H9 (cell line): ENCODE measurements at regions not wholly inside any gene's neighbourhood (a gene's known extent, or its start where the extent isn't known, plus 50 kb on each side); places are given as distances from the start of the nearest gene placed in this dataset.

Source experiments
- DNase-seq: peaks from one replicate; pipeline ENCODE4 v3.0.0-alpha.2; 2017
- H2AFZ ChIP-seq: one replicate; pipeline ENCODE4 v1.6.1; 2013; ENCODE audit warnings: mild to moderate bottlenecking, low read length, control low read depth, moderate library complexity
- H2AK5ac ChIP-seq: 2 replicates; pipeline ENCODE4 v1.6.1; 2013; ENCODE audit warnings: low read length, control low read depth, mixed read lengths; ENCODE audit not compliant: insufficient read length
- H2BK120ac ChIP-seq: one replicate; pipeline ENCODE4 v1.6.1; 2013; ENCODE audit warnings: low read depth, mild to moderate bottlenecking, low read length, control low read depth, inconsistent platforms; ENCODE audit not compliant: poor library complexity, severe bottlenecking
- H2BK12ac ChIP-seq: 2 replicates; pipeline ENCODE4 v1.6.1; 2013; ENCODE audit warnings: low read length, control low read depth, mixed read lengths, low read depth; ENCODE audit not compliant: insufficient read length
- H2BK15ac ChIP-seq: 2 replicates; pipeline ENCODE4 v1.6.1; 2013; ENCODE audit warnings: low read depth, low read length, control low read depth
- H2BK20ac ChIP-seq: one replicate; pipeline ENCODE4 v1.6.1; 2013; ENCODE audit warnings: low read depth, mild to moderate bottlenecking, low read length, control low read depth, inconsistent platforms; ENCODE audit not compliant: poor library complexity, severe bottlenecking
- H2BK5ac ChIP-seq: 2 replicates; pipeline ENCODE4 v1.6.1; 2013; ENCODE audit warnings: low read length, control low read depth, mixed read lengths; ENCODE audit not compliant: insufficient read length
- H3K14ac ChIP-seq: 2 replicates; pipeline ENCODE4 v1.6.1; 2013; ENCODE audit warnings: low read length, control low read depth; ENCODE audit not compliant: insufficient read depth
- H3K18ac ChIP-seq: 2 replicates; pipeline ENCODE4 v1.6.1; 2013; ENCODE audit warnings: low read depth, mild to moderate bottlenecking, mixed read lengths, low read length, control low read depth; ENCODE audit not compliant: insufficient read length
- H3K23ac ChIP-seq: 2 replicates; pipeline ENCODE4 v1.6.1; 2013; ENCODE audit warnings: low read length, control low read depth, mixed read lengths, low read depth; ENCODE audit not compliant: insufficient read length
- H3K23me2 ChIP-seq: 2 replicates; pipeline ENCODE4 v1.6.1; 2013; ENCODE audit warnings: low read depth, mild to moderate bottlenecking, mixed read lengths, low read length, control low read depth; ENCODE audit not compliant: insufficient read length, poor library complexity, severe bottlenecking
- H3K27ac ChIP-seq: 2 replicates; pipeline ENCODE4 v1.5.1; 2013; ENCODE audit warnings: low read length, control low read depth, mixed read lengths, low read depth; ENCODE audit not compliant: insufficient read length
- H3K27me3 ChIP-seq: 2 replicates; pipeline ENCODE4 v1.6.1; 2013; ENCODE audit warnings: low read length, control low read depth, inconsistent platforms; ENCODE audit not compliant: insufficient read depth
- H3K4ac ChIP-seq: 2 replicates; pipeline ENCODE4 v1.6.1; 2013; ENCODE audit warnings: low read depth, mild to moderate bottlenecking, control low read depth, inconsistent platforms, low read length, moderate library complexity
- H3K4me1 ChIP-seq: 2 replicates; pipeline ENCODE4 v1.6.1; 2013; ENCODE audit warnings: low read length, control low read depth, inconsistent platforms; ENCODE audit not compliant: insufficient read depth
- H3K4me2 ChIP-seq: 2 replicates; pipeline ENCODE4 v1.6.1; 2013; ENCODE audit warnings: low read length, control low read depth, mixed read lengths; ENCODE audit not compliant: insufficient read length, insufficient read depth
- H3K56ac ChIP-seq: 2 replicates; pipeline ENCODE4 v1.6.1; 2013; ENCODE audit warnings: low read depth, mild to moderate bottlenecking, mixed read lengths, low read length, control low read depth; ENCODE audit not compliant: insufficient read length
- H3K79me1 ChIP-seq: 2 replicates; pipeline ENCODE4 v1.6.1; 2013; ENCODE audit warnings: low read depth, mild to moderate bottlenecking, moderate library complexity, low read length, control low read depth, inconsistent platforms; ENCODE audit not compliant: insufficient read depth, poor library complexity, severe bottlenecking
- H3K79me2 ChIP-seq: 2 replicates; pipeline ENCODE4 v1.6.1; 2013; ENCODE audit warnings: low read length, control low read depth, inconsistent platforms; ENCODE audit not compliant: insufficient read depth
- H3K9ac ChIP-seq: 2 replicates; pipeline ENCODE4 v1.6.1; 2013; ENCODE audit warnings: low read length, control low read depth, mixed read lengths; ENCODE audit not compliant: insufficient read length; ENCODE audit errors: extremely low read depth
- H3K9me3 ChIP-seq: one replicate; pipeline ENCODE4 v1.6.1; 2013; ENCODE audit warnings: low read depth, low read length, inconsistent platforms; ENCODE audit not compliant: control insufficient read depth
- H3T11ph ChIP-seq: one replicate; pipeline ENCODE4 v1.6.1; 2013; ENCODE audit warnings: mild to moderate bottlenecking, low read length, control low read depth, inconsistent platforms
- H4K20me1 ChIP-seq: one replicate; pipeline ENCODE4 v1.6.1; 2013; ENCODE audit not compliant: control insufficient read depth, insufficient read length, insufficient read depth
- H4K5ac ChIP-seq: 2 replicates; pipeline ENCODE4 v1.6.1; 2013; ENCODE audit warnings: low read depth, mild to moderate bottlenecking, mixed read lengths, low read length, control low read depth; ENCODE audit not compliant: insufficient read length
- H4K8ac ChIP-seq: replicated peaks from 2 replicates; pipeline ENCODE4 v1.6.1; 2013; ENCODE audit warnings: low read length, control low read depth, mixed read lengths, low read depth; ENCODE audit not compliant: insufficient read length
- H4K91ac ChIP-seq: 2 replicates; pipeline ENCODE4 v1.6.1; 2013; ENCODE audit warnings: low read depth, mild to moderate bottlenecking, moderate library complexity, mixed read lengths, low read length, control low read depth; ENCODE audit not compliant: insufficient read length
- H3K27ac Mint-ChIP-seq, 3 experiments: 2 replicates in 2 of 3; 3 replicates in 1 of 3; pipeline ENCODE4 v1.8.0; 2020 to 2021; ENCODE audit warnings: mixed read lengths in 3 of 3, mild to moderate bottlenecking in 1 of 3, moderate library complexity in 1 of 3
- H3K27me3 Mint-ChIP-seq: 2 replicates; pipeline ENCODE4 v1.8.0; 2021; ENCODE audit warnings: low read depth, mild to moderate bottlenecking, moderate library complexity, mixed read lengths
- H3K36me3 Mint-ChIP-seq, 3 experiments: 2 replicates in 2 of 3; 3 replicates in 1 of 3; pipeline ENCODE4 v1.8.0; 2020 to 2021; ENCODE audit warnings: low read depth in 3 of 3, mixed read lengths in 3 of 3; ENCODE audit not compliant: insufficient read depth in 1 of 3
- H3K4me1 Mint-ChIP-seq, 2 experiments: 2 replicates each; pipeline ENCODE4 v1.8.0; 2020; ENCODE audit warnings: mixed read lengths in 2 of 2
- H3K4me3 Mint-ChIP-seq, 2 experiments: 2 replicates in 1 of 2; 3 replicates in 1 of 2; pipeline ENCODE4 v1.8.0; 2020 to 2021; ENCODE audit warnings: mild to moderate bottlenecking in 2 of 2, mixed read lengths in 2 of 2, moderate library complexity in 1 of 2
- H3K9me3 Mint-ChIP-seq, 2 experiments: 2 replicates in 1 of 2; 3 replicates in 1 of 2; pipeline ENCODE4 v1.8.0; 2020; ENCODE audit warnings: mild to moderate bottlenecking in 2 of 2, mixed read lengths in 2 of 2, moderate library complexity in 1 of 2
- CTCF ChIP-seq: fragments of 200-600 bp; sonication (generic); conservative IDR thresholded peaks from 3 replicates; pipeline ENCODE4 v1.8.0; 2021; ENCODE audit warnings: antibody characterized with exemption, mild to moderate bottlenecking
- WGBS: extraction: QIAGEN DNeasy Blood & Tissue Kit; methylation state at CpG from one replicate; pipeline ENCODE4 v1.1.7; 2013; ENCODE audit warnings: missing lambda C conversion rate, low lambda C conversion rate, mixed read lengths; ENCODE audit not compliant: insufficient read length; ENCODE audit errors: extremely low coverage; 5-methylcytosine and 5-hydroxymethylcytosine counted together

GRCh38 chr17:70562137-70562536 is 392.8 kb downstream of the KCNJ2 start:
- no peak overlapping the region for H3T11ph ChIP-seq
- Mint-ChIP-seq H3K4me3 (no peak overlapping the region), H3K4me1 (no peaks in the 10 kb centered on the region), H3K36me3 (no peaks in the 10 kb centered on the region), H3K27ac (no peak overlapping the region), H3K9me3 (no peaks in the 10 kb centered on the region), H3K27me3 (no peaks in the 10 kb centered on the region; the same call in 1 of the 2 replicates)
- no peak overlapping the region for H2BK120ac ChIP-seq
- H2AFZ ChIP-seq: no peak overlapping the region
- no peak overlapping the region for H3K27ac ChIP-seq
- H2AK5ac ChIP-seq: no peak overlapping the region
- H3K14ac ChIP-seq: no peak overlapping the region
- TF ChIP-seq CTCF: no peak
- no peak overlapping the region for H3K18ac ChIP-seq
- H4K5ac ChIP-seq: no peak overlapping the region
- no peaks in the 10 kb centered on the region; the same call in 1 of the 2 replicates for H3K4me1 ChIP-seq
- H3K27me3 ChIP-seq: no peaks in the 10 kb centered on the region
- no peaks in the 10 kb centered on the region for H3K9me3 ChIP-seq
- no peaks in the 10 kb centered on the region for H4K20me1 ChIP-seq
- no CpG with 5 or more reads among the region's 1 CpG for WGBS
- no peaks in the 10 kb centered on the region for H3K79me2 ChIP-seq
- H3K4me2 ChIP-seq: no peak overlapping the region
- no peaks in the 10 kb centered on the region for H3K79me1 ChIP-seq
- no peak overlapping the region for H3K4ac ChIP-seq
- DNase-seq: no peak
- H3K23ac ChIP-seq: no peak overlapping the region
- no peak overlapping the region for H2BK12ac ChIP-seq
- no peak overlapping the region for H3K9ac ChIP-seq
- H3K23me2 ChIP-seq: no peaks in the 10 kb centered on the region
- no peak overlapping the region for H3K56ac ChIP-seq
- H2BK15ac ChIP-seq: no peak overlapping the region
- no peak overlapping the region for H4K91ac ChIP-seq
- H2BK5ac ChIP-seq: no peak overlapping the region
- H2BK20ac ChIP-seq: no peak overlapping the region
- H4K8ac ChIP-seq: no peak overlapping the region
